ENCODE measurements at regions not wholly inside any gene's neighbourhood (a gene's known extent, or its start where the extent isn't known, plus 50 kb on each side); places are given as distances from the start of the nearest gene placed in this dataset.

- no peaks in the 10 kb centered on the region for H3K27me3 ChIP-seq (ENCODE audit: low read length)
- H3K27ac ChIP-seq (ENCODE audit: low read depth, low read length), result no peak overlapping the region
- H3K9me2 ChIP-seq (replicated peaks; ENCODE audit: insufficient read depth, low read length), result no peaks in the 10 kb centered on the region
- no peak overlapping the region for H2AFZ ChIP-seq (ENCODE audit: low read depth, low read length, severe bottlenecking)
- H3K9ac ChIP-seq (ENCODE audit: low read length), result no peak overlapping the region
- H3F3A ChIP-seq (ENCODE audit: insufficient read depth), result no peaks in the 10 kb centered on the region
- H3K36me3 ChIP-seq (ENCODE audit: low read length), result no peaks in the 10 kb centered on the region
- H4K20me1 ChIP-seq (ENCODE audit: low read depth, low read length), result no peaks in the 10 kb centered on the region
- no peak overlapping the region for H3K4me2 ChIP-seq (ENCODE audit: low read depth, low read length, poor library complexity, severe bottlenecking)
- H3K4me3 ChIP-seq (ENCODE audit: insufficient read depth, low read length, poor library complexity, severe bottlenecking), result no peak overlapping the region
- no peaks in the 10 kb centered on the region for H3K9me3 ChIP-seq (ENCODE audit: insufficient read depth, low read length)
- H3K79me2 ChIP-seq (ENCODE audit: insufficient read depth, low read length), result no peaks in the 10 kb centered on the region
- TF ChIP-seq, protein P1, sequence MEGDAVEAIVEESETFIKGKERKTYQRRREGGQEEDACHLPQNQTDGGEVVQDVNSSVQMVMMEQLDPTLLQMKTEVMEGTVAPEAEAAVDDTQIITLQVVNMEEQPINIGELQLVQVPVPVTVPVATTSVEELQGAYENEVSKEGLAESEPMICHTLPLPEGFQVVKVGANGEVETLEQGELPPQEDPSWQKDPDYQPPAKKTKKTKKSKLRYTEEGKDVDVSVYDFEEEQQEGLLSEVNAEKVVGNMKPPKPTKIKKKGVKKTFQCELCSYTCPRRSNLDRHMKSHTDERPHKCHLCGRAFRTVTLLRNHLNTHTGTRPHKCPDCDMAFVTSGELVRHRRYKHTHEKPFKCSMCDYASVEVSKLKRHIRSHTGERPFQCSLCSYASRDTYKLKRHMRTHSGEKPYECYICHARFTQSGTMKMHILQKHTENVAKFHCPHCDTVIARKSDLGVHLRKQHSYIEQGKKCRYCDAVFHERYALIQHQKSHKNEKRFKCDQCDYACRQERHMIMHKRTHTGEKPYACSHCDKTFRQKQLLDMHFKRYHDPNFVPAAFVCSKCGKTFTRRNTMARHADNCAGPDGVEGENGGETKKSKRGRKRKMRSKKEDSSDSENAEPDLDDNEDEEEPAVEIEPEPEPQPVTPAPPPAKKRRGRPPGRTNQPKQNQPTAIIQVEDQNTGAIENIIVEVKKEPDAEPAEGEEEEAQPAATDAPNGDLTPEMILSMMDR (IDR thresholded peaks at IDR 0.05; ENCODE audit: insufficient read depth, low read length, poor library complexity, severe bottlenecking), result no peak
- no peak for TF ChIP-seq EZH2phosphoT487 (conservative IDR thresholded peaks at IDR 0.05; ENCODE audit: low read length)
These were observed 563.9 kb downstream of the SLC16A7 start for GRCh38 chr12:60159761-60160160.

DNA sequence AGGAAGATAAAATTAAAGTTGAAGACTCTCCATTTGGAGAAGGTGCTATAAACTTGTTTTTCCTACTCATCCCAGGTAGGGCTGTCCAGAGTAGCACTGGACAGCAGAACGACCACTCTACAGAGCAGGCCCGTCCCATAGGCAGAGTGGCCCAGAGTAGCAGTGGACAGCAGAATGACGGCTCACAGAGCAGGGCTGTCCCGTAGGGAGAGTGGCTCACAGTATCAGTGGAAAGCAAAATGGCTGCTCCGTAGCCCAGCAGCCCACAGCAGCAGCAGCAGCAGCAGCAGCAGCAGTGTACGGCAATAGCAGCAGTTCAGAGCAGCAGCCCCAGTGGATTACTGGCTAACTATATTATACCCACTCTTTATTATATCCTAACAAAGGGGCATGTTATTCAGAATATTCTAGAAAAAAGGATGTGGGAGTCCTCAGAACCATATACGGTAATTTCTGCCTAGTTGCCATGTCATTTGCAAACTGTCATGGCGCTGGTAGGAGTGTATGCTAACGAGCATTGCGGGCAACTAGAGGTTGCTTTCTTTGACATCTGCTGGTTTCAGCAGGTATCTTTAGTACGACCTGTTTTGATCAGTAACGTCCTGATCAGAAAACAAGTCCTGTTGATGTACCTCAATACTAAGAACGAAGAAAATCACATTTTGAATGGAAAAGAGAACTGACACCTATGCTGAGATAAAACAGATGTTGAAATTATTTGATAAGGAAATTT, 567.3 kb downstream of the SLC16A7 start:
- Histone ChIP-seq H3K27me3 (ENCODE audit: low read length) (no peaks in the 10 kb centered on the region), H3K9me2 (replicated peaks; ENCODE audit: insufficient read depth, low read length) (no peaks in the 10 kb centered on the region), H3K79me2 (ENCODE audit: insufficient read depth, low read length) (no peaks in the 10 kb centered on the region), H3K4me2 (ENCODE audit: low read depth, low read length, poor library complexity, severe bottlenecking) (no peak overlapping the region), H3K9ac (ENCODE audit: low read length) (no peak overlapping the region), H2AFZ (ENCODE audit: low read depth, low read length, severe bottlenecking) (no peak overlapping the region), H3K36me3 (ENCODE audit: low read length) (no peaks in the 10 kb centered on the region), H3K27ac (ENCODE audit: low read depth, low read length) (no peak overlapping the region), H3F3A (ENCODE audit: insufficient read depth) (no peaks in the 10 kb centered on the region), H3K4me3 (ENCODE audit: insufficient read depth, low read length, poor library complexity, severe bottlenecking) (no peak overlapping the region), H3K9me3 (ENCODE audit: insufficient read depth, low read length) (no peaks in the 10 kb centered on the region), H4K20me1 (ENCODE audit: low read depth, low read length) (no peaks in the 10 kb centered on the region)
- TF ChIP-seq EZH2phosphoT487 (conservative IDR thresholded peaks at IDR 0.05; ENCODE audit: low read length), result no peak
- TF ChIP-seq, protein P1 (IDR thresholded peaks at IDR 0.05; ENCODE audit: insufficient read depth, low read length, poor library complexity, severe bottlenecking), result no peak

DNA sequence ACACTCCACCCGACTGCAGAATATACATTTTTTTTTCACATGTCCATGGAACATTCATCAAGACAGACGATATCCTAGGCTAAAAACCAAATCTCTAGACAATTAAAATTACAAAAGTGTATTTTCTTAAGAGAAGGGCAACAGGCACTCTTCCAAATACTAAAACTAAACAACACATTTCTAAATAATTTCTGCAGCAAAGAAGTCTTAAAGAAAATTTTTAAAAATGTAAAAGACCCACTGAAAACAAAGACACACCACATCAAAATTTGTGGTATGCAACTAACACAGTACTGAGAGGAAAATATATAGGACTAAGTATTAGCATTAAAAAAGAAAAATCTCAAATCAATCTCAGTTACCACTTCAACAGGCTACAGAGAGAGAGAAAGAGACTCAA, 570.0 kb downstream of the SLC16A7 start:
- no peaks in the 10 kb centered on the region for H3F3A ChIP-seq (ENCODE audit: insufficient read depth)
- H3K79me2 ChIP-seq (ENCODE audit: insufficient read depth, low read length), result no peaks in the 10 kb centered on the region
- no peaks in the 10 kb centered on the region for H3K27me3 ChIP-seq (ENCODE audit: low read length)
- no peak overlapping the region for H3K27ac ChIP-seq (ENCODE audit: low read depth, low read length)
- no peaks in the 10 kb centered on the region for H3K9me2 ChIP-seq (replicated peaks; ENCODE audit: insufficient read depth, low read length)
- H3K4me2 ChIP-seq (ENCODE audit: low read depth, low read length, poor library complexity, severe bottlenecking), result no peak overlapping the region
- TF ChIP-seq, protein P1 (IDR thresholded peaks at IDR 0.05; ENCODE audit: insufficient read depth, low read length, poor library complexity, severe bottlenecking), result no peak
- no peak for TF ChIP-seq EZH2phosphoT487 (conservative IDR thresholded peaks at IDR 0.05; ENCODE audit: low read length)
- no peak overlapping the region for H2AFZ ChIP-seq (ENCODE audit: low read depth, low read length, severe bottlenecking)
- no peak overlapping the region for H3K9ac ChIP-seq (ENCODE audit: low read length)
- H3K9me3 ChIP-seq (ENCODE audit: insufficient read depth, low read length), result no peaks in the 10 kb centered on the region
- H3K36me3 ChIP-seq (ENCODE audit: low read length), result no peaks in the 10 kb centered on the region
- no peak overlapping the region for H3K4me3 ChIP-seq (ENCODE audit: insufficient read depth, low read length, poor library complexity, severe bottlenecking)
- H4K20me1 ChIP-seq (ENCODE audit: low read depth, low read length), result no peaks in the 10 kb centered on the region
